PC-3 (cell line): ENCODE measurements at regions not wholly inside any gene's neighbourhood (a gene's known extent, or its start where the extent isn't known, plus 50 kb on each side); places are given as distances from the start of the nearest gene placed in this dataset.

Experiments used
- CTCF ChIP-seq: fragments of 300-600 bp; sonication (generic); conservative IDR thresholded peaks from 2 replicates; pipeline ENCODE4 v1.5.1; 2017; ENCODE audit warnings: antibody characterized with exemption, low read depth, mild to moderate bottlenecking, low read length
- EZH2phosphoT487 ChIP-seq: fragments of 300-600 bp; sonication (generic); IDR thresholded peaks from 2 replicates; pipeline ENCODE4 v1.6.1; 2018; ENCODE audit warnings: mild to moderate bottlenecking, antibody characterized with exemption, low read length, borderline replicate concordance

DNA sequence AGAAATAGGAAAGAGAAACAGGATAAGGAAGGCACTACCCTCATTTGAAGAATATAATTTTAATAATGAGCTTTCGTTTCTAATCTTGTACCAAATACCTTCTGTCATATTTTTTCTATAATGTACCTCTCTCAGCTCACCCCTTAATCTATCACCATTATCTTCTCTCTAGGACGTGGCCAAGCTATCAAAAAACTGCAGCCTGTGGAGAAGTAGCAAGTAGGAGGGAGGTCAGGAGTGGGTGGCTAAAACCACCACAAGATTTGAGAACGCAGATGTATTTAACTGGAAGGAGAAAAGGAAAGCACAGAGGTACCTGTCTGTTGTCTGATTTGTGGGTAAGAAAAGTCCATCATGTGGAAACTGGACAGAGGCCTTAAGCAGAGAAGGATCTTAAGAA lies 576.7 kb upstream of the DIPK2B start:
- no peak for TF ChIP-seq CTCF
- no peak for TF ChIP-seq EZH2phosphoT487
